ENCODE measurements at regions not wholly inside any gene's neighbourhood (a gene's known extent, or its start where the extent isn't known, plus 50 kb on each side); places are given as distances from the start of the nearest gene placed in this dataset.

DNA sequence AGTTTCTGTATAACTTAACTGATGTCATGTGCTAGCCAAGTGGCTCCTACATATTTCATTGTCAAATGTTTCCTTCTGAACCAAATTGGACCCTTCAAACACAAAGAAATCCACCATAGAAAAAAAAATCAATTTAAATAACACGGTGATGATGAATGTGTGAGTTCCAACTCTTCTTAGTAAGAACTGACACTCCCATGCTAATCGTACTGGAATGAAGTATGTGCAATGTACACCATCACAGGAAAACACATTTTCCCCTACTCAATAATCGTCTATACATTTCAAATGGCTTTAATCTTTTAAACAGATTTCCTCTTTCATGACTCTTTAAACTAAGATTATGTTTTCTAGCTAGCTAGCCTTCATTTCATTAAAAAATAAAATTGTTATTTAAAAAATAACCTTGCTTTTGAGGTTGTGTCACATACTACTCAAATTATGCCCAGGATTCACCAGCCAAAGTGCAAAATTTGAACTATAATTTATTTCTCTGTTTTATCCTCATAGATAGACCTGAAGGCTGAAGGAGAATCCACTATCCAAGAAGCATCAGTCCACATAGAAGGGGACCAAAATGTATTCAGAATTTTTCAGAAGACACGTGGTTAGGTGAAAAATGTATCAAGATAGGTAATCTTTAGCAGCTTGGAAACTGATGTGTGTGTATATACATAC lies 131.0 kb upstream of the ITGA1 start:
- TF ChIP-seq CTCF (IDR thresholded peaks at IDR 0.05; ENCODE audit: poor library complexity, severe bottlenecking) (no peak), EZH2 (IDR thresholded peaks at IDR 0.05; ENCODE audit: borderline replicate concordance, insufficient read depth, low read length, poor library complexity, severe bottlenecking) (no peak), POLR2AphosphoS5 (IDR thresholded peaks at IDR 0.05) (no peak)
